Prostate gland (tissue), 2 donors: ENCODE measurements at regions not wholly inside any gene's neighbourhood (a gene's known extent, or its start where the extent isn't known, plus 50 kb on each side); places are given as distances from the start of the nearest gene placed in this dataset.

Source experiments
- POLR2A ChIP-seq: fragments of 450-650 bp; IDR thresholded peaks from one replicate; pipeline ENCODE4 v1.6.1; 2016; ENCODE audit warnings: antibody characterized with exemption, mild to moderate bottlenecking
- TF ChIP-seq, protein P1 (sequence below), 4 experiments: fragments of 200-600 bp in 2 of 4; fragments of 450-650 bp in 2 of 4; sonication (generic) in 2 of 4; IDR thresholded peaks; 1 replicate in 3 of 4; 2 replicates in 1 of 4; pipeline ENCODE4 v1.5.1; 2016 to 2019; ENCODE audit warnings: antibody characterized with exemption in 4 of 4, mild to moderate bottlenecking in 2 of 4, moderate library complexity in 2 of 4

DNA sequence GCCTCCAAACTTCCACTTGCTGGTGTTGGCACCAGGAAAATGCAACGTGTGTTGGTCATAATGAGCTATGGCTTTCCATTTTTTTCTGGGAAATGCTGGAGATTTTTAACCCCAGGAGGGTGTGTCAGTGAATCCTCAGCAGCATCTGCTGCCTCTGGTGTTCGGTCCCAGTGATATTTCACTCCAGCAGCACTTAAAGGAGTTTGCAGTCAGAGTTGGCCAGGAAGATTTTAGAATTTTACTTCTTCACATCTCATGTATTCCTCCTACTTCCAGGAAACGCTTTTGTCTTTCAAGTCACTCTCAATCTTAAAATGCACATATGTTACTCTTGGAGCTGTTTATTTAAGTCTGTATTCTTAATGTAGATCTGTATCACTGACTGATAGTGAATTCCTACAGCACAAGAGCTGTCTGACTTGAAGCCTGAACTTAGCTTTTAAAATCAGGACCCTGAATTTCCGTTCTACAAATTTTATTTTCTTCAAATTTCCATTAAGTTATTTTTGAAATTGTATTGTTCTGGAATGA, 903.4 kb upstream of the SLC10A2 start:
- TF ChIP-seq, protein P1, sequence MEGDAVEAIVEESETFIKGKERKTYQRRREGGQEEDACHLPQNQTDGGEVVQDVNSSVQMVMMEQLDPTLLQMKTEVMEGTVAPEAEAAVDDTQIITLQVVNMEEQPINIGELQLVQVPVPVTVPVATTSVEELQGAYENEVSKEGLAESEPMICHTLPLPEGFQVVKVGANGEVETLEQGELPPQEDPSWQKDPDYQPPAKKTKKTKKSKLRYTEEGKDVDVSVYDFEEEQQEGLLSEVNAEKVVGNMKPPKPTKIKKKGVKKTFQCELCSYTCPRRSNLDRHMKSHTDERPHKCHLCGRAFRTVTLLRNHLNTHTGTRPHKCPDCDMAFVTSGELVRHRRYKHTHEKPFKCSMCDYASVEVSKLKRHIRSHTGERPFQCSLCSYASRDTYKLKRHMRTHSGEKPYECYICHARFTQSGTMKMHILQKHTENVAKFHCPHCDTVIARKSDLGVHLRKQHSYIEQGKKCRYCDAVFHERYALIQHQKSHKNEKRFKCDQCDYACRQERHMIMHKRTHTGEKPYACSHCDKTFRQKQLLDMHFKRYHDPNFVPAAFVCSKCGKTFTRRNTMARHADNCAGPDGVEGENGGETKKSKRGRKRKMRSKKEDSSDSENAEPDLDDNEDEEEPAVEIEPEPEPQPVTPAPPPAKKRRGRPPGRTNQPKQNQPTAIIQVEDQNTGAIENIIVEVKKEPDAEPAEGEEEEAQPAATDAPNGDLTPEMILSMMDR (IDR thresholded peaks at IDR 0.05): no peak
- TF ChIP-seq POLR2A: no peak
